HCT116 (cell line): ENCODE measurements at regions not wholly inside any gene's neighbourhood (a gene's known extent, or its start where the extent isn't known, plus 50 kb on each side); places are given as distances from the start of the nearest gene placed in this dataset.

ENCODE experiments used
- ATAC-seq: fragments of 200-7000 bp; cut with Tn5 transposase; 2 replicates; pipeline ENCODE4 v1.9.1; 2020; ENCODE audit warnings: mild to moderate bottlenecking, moderate library complexity
- BruUV-seq: library from RNA; stranded (reverse); fragments of 400-500 nt; replicated peaks from 2 replicates; lab custom pipeline; 2021; lab: Mats Ljungman, UMichigan
- CTCF ChIA-PET: fragments of 300-600 bp; sonication (Branson Sonifier 250); formaldehyde crosslinking; loops from one replicate; lab custom pipeline; 2021; ENCODE audit warnings: antibody characterized with exemption; lab: Charles Lee
- POLR2A ChIA-PET: fragments of 300-600, 350-600 bp; sonication (Branson Sonifier 250); formaldehyde crosslinking; loops from one replicate; lab custom pipeline; 2021; ENCODE audit warnings: antibody characterized with exemption; lab: Charles Lee
- RAD21 ChIA-PET, 2 experiments: fragments of 300-600 bp; sonication (Branson Sonifier 250); formaldehyde crosslinking; loops; one replicate each; lab custom pipeline; 2023; ENCODE audit warnings: low total read pairs in 2 of 2; ENCODE audit not compliant: uncharacterized antibody in 2 of 2, unreplicated experiment in 2 of 2, low non-redundant PET in 1 of 2; lab: Charles Lee
- DNase-seq: peaks from one replicate; pipeline ENCODE4 v3.0.0-alpha.2; 2010; ENCODE audit warnings: low read depth, low spot score
- H2AFZ ChIP-seq: fragments of 200-600 bp; shearing (Covaris generic), sonication (generic); 2 replicates; pipeline ENCODE4 v1.6.1; 2017; ENCODE audit warnings: low read depth, mixed run types, mixed read lengths, antibody characterized with exemption, low read length; ENCODE audit not compliant: poor library complexity, severe bottlenecking
- H3K27ac ChIP-seq: 2 replicates; pipeline ENCODE4 v1.5.1; 2012; ENCODE audit warnings: low read depth, low read length
- H3K27me3 ChIP-seq: fragments of 200-600 bp; sonication (generic); 2 replicates; pipeline ENCODE4 v1.6.1; 2016; ENCODE audit warnings: mixed run types, low read length, mixed read lengths; ENCODE audit not compliant: insufficient read depth
- H3K36me3 ChIP-seq, 2 experiments: fragments of 200-500 bp in 1 of 2; fragments of 200-600 bp in 1 of 2; sonication (Bioruptor generic) in 1 of 2; sonication (generic) in 1 of 2; 2 replicates each; pipeline versions ENCODE4 v1.5.1 to v1.6.1; 2014 to 2016; ENCODE audit warnings: low read length in 2 of 2, inconsistent platforms in 1 of 2, mixed read lengths in 1 of 2, mixed run types in 1 of 2; ENCODE audit not compliant: insufficient read depth in 2 of 2, control insufficient read depth in 1 of 2
- H3K4me1 ChIP-seq, 2 experiments: fragments of 200-600 bp in 1 of 2; sonication (generic) in 1 of 2; 2 replicates each; pipeline versions ENCODE4 v1.5.1 to v1.6.1; 2012 to 2017; ENCODE audit warnings: low read length in 2 of 2, inconsistent platforms in 1 of 2, mild to moderate bottlenecking in 1 of 2, mixed read lengths in 1 of 2, mixed run types in 1 of 2, moderate library complexity in 1 of 2; ENCODE audit not compliant: insufficient read depth in 2 of 2, control insufficient read depth in 1 of 2
- H3K4me2 ChIP-seq: fragments of 200-600 bp; sonication (generic); 2 replicates; pipeline ENCODE4 v1.6.1; 2017; ENCODE audit warnings: mixed run types, low read length, mixed read lengths
- H3K4me3 ChIP-seq, 2 experiments: fragments of 200-600 bp in 1 of 2; sonication (generic) in 1 of 2; replicated peaks in 1 of 2; 2 replicates each; pipeline ENCODE4 v1.5.1; 2011 to 2016; ENCODE audit warnings: low read length in 2 of 2, control low read depth in 1 of 2, low read depth in 1 of 2, mild to moderate bottlenecking in 1 of 2, mixed read lengths in 1 of 2, mixed run types in 1 of 2
- H3K79me2 ChIP-seq: fragments of 200-600 bp; sonication (generic); 2 replicates; pipeline ENCODE4 v1.6.1; 2017; ENCODE audit warnings: mild to moderate bottlenecking, mixed run types, low read length, moderate library complexity, mixed read lengths; ENCODE audit not compliant: insufficient read depth
- H3K9ac ChIP-seq: fragments of 200-600 bp; sonication (generic); 2 replicates; pipeline ENCODE4 v1.6.1; 2016; ENCODE audit warnings: low read length, mixed read lengths
- H3K9me2 ChIP-seq: fragments of 200-600 bp; sonication (generic), shearing (Covaris generic); 2 replicates; pipeline ENCODE4 v1.6.1; 2017; ENCODE audit warnings: mixed run types, mild to moderate bottlenecking, moderate library complexity; ENCODE audit not compliant: insufficient read depth
- H3K9me3 ChIP-seq, 2 experiments: fragments of 200-500 bp in 1 of 2; fragments of 200-600 bp in 1 of 2; sonication (Bioruptor generic) in 1 of 2; sonication (generic) in 1 of 2; 2 replicates each; pipeline ENCODE4 v1.6.1; 2014 to 2017; ENCODE audit warnings: low read length in 2 of 2, mixed read lengths in 2 of 2, inconsistent platforms in 1 of 2, low read depth in 1 of 2, mild to moderate bottlenecking in 1 of 2, mixed run types in 1 of 2, moderate library complexity in 1 of 2; ENCODE audit not compliant: control insufficient read depth in 1 of 2, insufficient read depth in 1 of 2
- H4K20me1 ChIP-seq: fragments of 200-600 bp; sonication (generic), shearing (Covaris generic); 2 replicates; pipeline ENCODE4 v1.6.1; 2017; ENCODE audit warnings: mixed run types, mild to moderate bottlenecking, moderate library complexity; ENCODE audit not compliant: insufficient read depth
- ATF3 ChIP-seq: IDR thresholded peaks from 2 replicates; pipeline ENCODE4 v1.6.1; 2012
- EGR1 ChIP-seq: IDR thresholded peaks from 2 replicates; pipeline ENCODE4 v1.6.1; 2012; ENCODE audit warnings: low read depth
- EZH2 ChIP-seq: fragments of 200-600 bp; sonication (generic); IDR thresholded peaks from 2 replicates; pipeline ENCODE4 v1.6.1; 2017; ENCODE audit warnings: antibody characterized with exemption, mixed run types
- JUND ChIP-seq: IDR thresholded peaks from 2 replicates; pipeline ENCODE4 v1.6.1; 2012
- MAX ChIP-seq: IDR thresholded peaks from 2 replicates; pipeline ENCODE4 v1.6.1; 2012
- POLR2A ChIP-seq: IDR thresholded peaks from 2 replicates; pipeline ENCODE4 v1.7.0; 2011; ENCODE audit warnings: borderline replicate concordance; ENCODE audit not compliant: insufficient read depth, insufficient read length; ENCODE audit errors: extremely low read depth
- POLR2AphosphoS5 ChIP-seq: IDR thresholded peaks from 2 replicates; pipeline ENCODE4 v1.6.1; 2011; ENCODE audit warnings: mild to moderate bottlenecking, low read depth, low read length, moderate library complexity
- SIN3A ChIP-seq: IDR thresholded peaks from 2 replicates; pipeline ENCODE4 v1.6.1; 2012; ENCODE audit warnings: low read depth
- SP1 ChIP-seq: IDR thresholded peaks from 2 replicates; pipeline ENCODE4 v1.6.1; 2012; ENCODE audit warnings: low read depth
- TCF7L2 ChIP-seq: IDR thresholded peaks from 2 replicates; pipeline ENCODE4 v1.7.0; 2011; ENCODE audit warnings: borderline replicate concordance, inconsistent platforms; ENCODE audit not compliant: insufficient read depth, insufficient read length; ENCODE audit errors: extremely low read depth
- YY1 ChIP-seq: IDR thresholded peaks from 2 replicates; pipeline ENCODE4 v1.6.1; 2011; ENCODE audit warnings: low read length, low read depth, moderate library complexity, mild to moderate bottlenecking; ENCODE audit not compliant: insufficient replicate concordance; ENCODE audit errors: extremely low read depth
- ZNF274 ChIP-seq: fragments of 200-500 bp; sonication (Bioruptor generic); IDR thresholded peaks from 2 replicates; pipeline ENCODE4 v1.6.1; 2014; ENCODE audit warnings: mild to moderate bottlenecking, low read depth, low read length, inconsistent platforms
- intact Hi-C: fragments of 100-400 bp; cut with micrococcal nuclease; formaldehyde crosslinking; loops from 2 replicates; pipeline ENCODE4 v1.10.0; 2022

DNA sequence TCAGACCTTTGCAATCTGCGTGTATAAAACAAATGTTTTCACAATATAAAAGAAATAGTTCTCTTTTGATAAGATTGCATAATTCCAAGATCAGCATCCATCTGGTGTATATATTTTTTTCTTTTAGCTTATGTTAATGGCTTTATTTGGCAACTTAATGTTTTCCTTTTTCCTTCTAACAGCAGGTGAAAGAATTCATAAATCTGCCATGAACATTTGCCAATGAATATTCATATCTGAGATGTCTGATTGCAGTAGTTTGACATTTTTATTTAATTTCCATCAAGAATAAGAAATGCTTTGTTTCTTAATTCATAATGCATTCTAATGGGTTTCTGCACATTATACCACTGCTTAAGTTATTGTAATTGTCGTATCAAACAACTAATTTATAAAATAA lies 184.4 kb upstream of the ROBO2 start:
- no TSS peak for BruUV-seq
- Histone ChIP-seq H3K9me3 (peaks cover 9 to 27% of the 10 kb centered on the region in 2 experiments; a peak in 2 of 4 replicates), H2AFZ (no peak overlapping the region), H3K4me1 (no peaks in the 10 kb centered on the region), H3K27me3 (no peaks in the 10 kb centered on the region), H3K36me3 (no peaks in the 10 kb centered on the region), H3K9me2 (no peaks in the 10 kb centered on the region), H3K27ac (no peak overlapping the region), H4K20me1 (no peaks in the 10 kb centered on the region), H3K9ac (no peak overlapping the region), H3K4me3 (no peak overlapping the region), H3K4me2 (no peak overlapping the region), H3K79me2 (no peaks in the 10 kb centered on the region)
- ATAC-seq: no peak
- intact Hi-C loops: no loop called here
- CTCF ChIA-PET: no interaction called here
- RAD21 ChIA-PET: no interaction called here
- no peak for TF ChIP-seq EGR1
- TF ChIP-seq ZNF274: no peak
- TF ChIP-seq EZH2: no peak
- no peak for TF ChIP-seq SP1
- TF ChIP-seq POLR2AphosphoS5: no peak
- POLR2A ChIA-PET: no interaction called here
- no peak for DNase-seq

DNA sequence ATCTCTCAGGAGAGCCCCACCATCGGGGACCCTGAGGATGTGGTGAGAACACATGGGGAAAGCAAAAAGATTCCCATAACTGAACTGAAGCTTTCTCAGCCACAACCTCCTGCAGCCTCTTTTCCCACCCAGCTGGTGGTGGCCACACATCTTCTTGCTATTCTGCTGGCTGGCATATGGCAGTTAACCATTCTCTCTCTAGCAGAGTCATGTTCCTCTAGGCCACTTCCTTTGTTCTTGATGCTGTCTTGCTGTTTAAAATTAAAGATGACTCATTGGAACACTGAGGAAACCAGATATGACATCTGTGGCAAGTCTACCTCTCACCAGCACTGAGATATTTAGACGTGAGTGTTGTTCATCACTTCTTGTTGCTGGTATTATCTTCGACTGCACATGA lies 180.3 kb upstream of the ROBO2 start:
- ChIA-PET RAD21 (no interaction called here), POLR2A (no interaction called here), CTCF (no interaction called here)
- Histone ChIP-seq H3K4me3 (no peak overlapping the region), H3K36me3 (no peaks in the 10 kb centered on the region), H4K20me1 (no peaks in the 10 kb centered on the region), H3K27ac (no peak overlapping the region), H3K9me2 (no peaks in the 10 kb centered on the region), H3K27me3 (no peaks in the 10 kb centered on the region), H2AFZ (no peak overlapping the region), H3K9me3 (peaks cover 7 to 23% of the 10 kb centered on the region in 2 experiments; a peak in 2 of 4 replicates), H3K79me2 (no peaks in the 10 kb centered on the region), H3K4me1 (no peaks in the 10 kb centered on the region), H3K9ac (no peak overlapping the region), H3K4me2 (no peak overlapping the region)
- DNase-seq (no peak), ATAC-seq (no peak)
- BruUV-seq: no TSS peak
- intact Hi-C loops: no loop called here
- TF ChIP-seq POLR2AphosphoS5 (no peak), MAX (no peak), ATF3 (no peak), EGR1 (no peak), JUND (no peak), YY1 (no peak), SIN3A (no peak), ZNF274 (no peak), POLR2A (no peak), TCF7L2 (no peak)
